ENCODE measurements at regions not wholly inside any gene's neighbourhood (a gene's known extent, or its start where the extent isn't known, plus 50 kb on each side); places are given as distances from the start of the nearest gene placed in this dataset.
"Not testable (repeated sequence)": the region's sequence is repeated elsewhere in the genome, so short reads cannot be mapped to it uniquely, and the experiment has no call there.

DNA sequence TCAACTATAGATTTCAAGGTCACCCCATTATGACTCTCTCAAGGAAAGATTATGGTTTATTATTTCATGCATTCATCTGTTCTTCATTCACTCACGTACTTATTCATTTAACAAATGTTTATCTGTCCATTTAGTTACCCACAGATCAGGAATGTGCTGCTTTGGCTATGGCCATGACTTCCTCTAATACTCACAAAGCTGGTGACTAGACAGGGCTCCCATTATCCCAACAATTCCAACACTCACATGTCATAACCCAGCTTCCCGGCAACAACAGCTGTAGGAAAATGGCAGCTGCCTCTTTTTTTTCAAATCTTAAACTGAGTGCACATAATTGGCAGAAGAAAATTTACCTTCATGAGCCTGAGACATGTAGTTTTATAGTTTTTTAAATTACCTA, 190.8 kb upstream of the CCDC196 start:
- H3K27me3 ChIP-seq (ENCODE audit: control insufficient read depth, insufficient read depth, low read length), result no peaks in the 10 kb centered on the region
- no peaks in the 10 kb centered on the region for H3K36me3 ChIP-seq (replicated peaks; ENCODE audit: control insufficient read depth, insufficient read depth, low read length)
- H3K4me3 ChIP-seq (ENCODE audit: insufficient read depth, low read depth, low read length), result no peak overlapping the region
- DNase-seq, result no peak

DNA sequence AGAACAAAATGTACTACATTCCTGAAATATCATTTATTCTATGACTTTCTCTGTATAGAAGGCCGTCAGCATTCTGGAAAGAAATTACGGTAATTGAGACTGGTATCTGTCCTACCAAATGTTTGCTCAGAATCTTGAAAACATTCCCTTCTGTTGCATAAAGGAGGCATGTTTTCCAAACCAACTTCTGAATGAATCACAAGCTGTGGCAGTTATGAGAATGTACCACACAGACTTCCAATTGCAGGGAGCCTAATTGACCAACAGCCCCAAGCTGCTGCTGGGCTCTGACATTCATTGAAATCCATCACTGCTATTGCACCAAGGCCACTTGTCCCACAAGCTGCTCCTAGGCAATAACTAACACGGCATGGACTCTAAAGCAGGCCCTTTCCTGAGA, 185.3 kb upstream of the CCDC196 start:
- DNase-seq, result no peak
- no peaks in the 10 kb centered on the region for H3K27me3 ChIP-seq (ENCODE audit: control insufficient read depth, insufficient read depth, low read length)
- H3K36me3 ChIP-seq (replicated peaks; ENCODE audit: control insufficient read depth, insufficient read depth, low read length), result no peaks in the 10 kb centered on the region
- no peak overlapping the region for H3K4me3 ChIP-seq (ENCODE audit: insufficient read depth, low read depth, low read length)

DNA sequence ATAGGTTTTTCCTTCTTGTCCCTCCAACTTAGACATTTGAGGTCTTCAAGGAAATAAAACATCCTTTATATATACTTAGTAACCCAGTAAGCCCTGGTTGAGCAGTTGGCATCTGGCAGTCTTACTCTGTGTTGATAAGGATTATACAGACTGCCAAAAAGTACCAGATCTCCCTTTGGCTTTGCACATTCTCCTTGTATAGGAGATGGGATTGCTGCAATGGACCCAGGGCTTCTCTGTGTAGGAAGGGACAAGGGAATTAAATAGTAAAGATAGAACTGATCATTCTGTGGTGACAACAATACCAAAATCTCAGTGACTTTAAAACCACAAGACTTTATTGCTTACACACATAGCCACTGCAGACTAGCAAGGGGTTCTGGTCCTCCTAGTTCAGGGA, 180.1 kb upstream of the CCDC196 start:
- H3K4me3 ChIP-seq (ENCODE audit: insufficient read depth, low read depth, low read length), result no peak overlapping the region
- DNase-seq, result no peak
- no peaks in the 10 kb centered on the region for H3K27me3 ChIP-seq (ENCODE audit: control insufficient read depth, insufficient read depth, low read length)
- H3K36me3 ChIP-seq (replicated peaks; ENCODE audit: control insufficient read depth, insufficient read depth, low read length), result no peaks in the 10 kb centered on the region

- H3K27me3 ChIP-seq (ENCODE audit: control insufficient read depth, insufficient read depth, low read length), result no peaks in the 10 kb centered on the region
- no peak for DNase-seq
- no peak overlapping the region for H3K4me3 ChIP-seq (ENCODE audit: insufficient read depth, low read depth, low read length)
- H3K36me3 ChIP-seq (replicated peaks; ENCODE audit: control insufficient read depth, insufficient read depth, low read length), result no peaks in the 10 kb centered on the region
Observed at GRCh38 chr14:66311058-66311457, 175.1 kb upstream of the CCDC196 start.

DNA sequence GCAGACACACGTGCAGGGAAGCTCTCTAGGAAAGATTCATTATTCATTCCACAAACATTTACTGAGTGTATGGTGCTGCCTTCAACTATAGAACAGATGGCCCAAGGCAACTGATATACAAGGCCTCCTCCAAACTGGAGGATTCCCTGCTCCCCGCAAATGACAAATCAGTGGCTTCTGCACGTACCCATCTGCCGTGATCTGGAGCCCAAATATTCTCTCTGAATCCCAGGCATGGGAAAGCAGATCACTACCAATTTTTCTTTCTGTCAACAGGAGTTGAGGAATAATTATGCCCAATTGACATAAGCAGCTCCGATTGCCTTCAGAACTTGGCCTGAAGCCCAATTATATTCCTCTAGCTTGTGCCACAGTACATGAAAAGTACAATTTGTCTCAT, 174.2 kb upstream of the CCDC196 start:
- no peak for DNase-seq
- Histone ChIP-seq H3K4me3 (ENCODE audit: insufficient read depth, low read depth, low read length) (no peak overlapping the region), H3K36me3 (replicated peaks; ENCODE audit: control insufficient read depth, insufficient read depth, low read length) (no peaks in the 10 kb centered on the region), H3K27me3 (ENCODE audit: control insufficient read depth, insufficient read depth, low read length) (no peaks in the 10 kb centered on the region)

- Histone ChIP-seq H3K27me3 (ENCODE audit: control insufficient read depth, insufficient read depth, low read length) (no peaks in the 10 kb centered on the region), H3K4me3 (ENCODE audit: insufficient read depth, low read depth, low read length) (no peak overlapping the region), H3K36me3 (replicated peaks; ENCODE audit: control insufficient read depth, insufficient read depth, low read length) (no peaks in the 10 kb centered on the region)
- no peak for DNase-seq
Observed at GRCh38 chr14:66312451-66312850, 173.7 kb upstream of the CCDC196 start.

DNA sequence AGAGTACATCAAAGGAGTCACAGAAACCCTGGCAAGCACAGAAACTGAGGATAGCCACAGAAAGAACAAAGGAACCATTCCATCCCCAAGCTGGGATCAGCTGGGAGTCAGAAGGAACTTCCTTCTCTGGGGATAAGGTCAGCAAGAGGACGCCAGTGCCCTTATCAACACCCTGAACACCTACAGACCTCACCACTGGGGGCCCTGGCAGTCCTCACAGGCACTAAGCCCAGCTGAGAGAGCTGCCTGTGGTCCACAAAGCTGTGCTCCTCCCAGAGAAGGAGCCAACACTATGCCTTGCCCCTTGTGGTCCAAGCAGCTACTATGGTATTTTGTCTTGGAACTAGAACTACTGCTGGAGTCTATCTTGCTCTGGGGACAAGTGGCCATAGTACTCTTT, 171.1 kb upstream of the CCDC196 start:
- H3K27me3 ChIP-seq (ENCODE audit: control insufficient read depth, insufficient read depth, low read length), result no peaks in the 10 kb centered on the region
- DNase-seq, result no peak
- H3K36me3 ChIP-seq (replicated peaks; ENCODE audit: control insufficient read depth, insufficient read depth, low read length), result no peaks in the 10 kb centered on the region
- H3K4me3 ChIP-seq (ENCODE audit: insufficient read depth, low read depth, low read length), result no peak overlapping the region

DNA sequence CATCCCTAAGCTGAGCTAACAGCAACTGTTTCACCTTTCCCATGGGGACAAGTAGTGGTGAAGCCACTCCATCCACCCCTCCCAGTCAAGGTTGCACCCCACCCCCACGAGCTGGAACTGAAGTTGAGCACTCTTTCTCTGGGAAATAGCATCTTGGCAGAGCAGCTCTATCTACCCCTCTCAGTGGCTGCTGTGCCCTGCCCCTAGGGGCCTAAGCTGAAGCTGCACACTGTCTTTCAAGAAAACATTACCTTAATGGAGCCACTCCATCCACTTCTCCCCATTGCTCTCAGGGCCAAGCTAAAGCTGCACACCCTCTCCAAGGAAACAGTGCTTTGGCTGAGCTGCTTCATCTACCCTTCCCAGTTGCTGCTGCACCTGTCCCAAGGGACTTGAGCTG, 170.6 kb upstream of the CCDC196 start:
- Histone ChIP-seq H3K27me3 (ENCODE audit: control insufficient read depth, insufficient read depth, low read length) (no peaks in the 10 kb centered on the region), H3K36me3 (replicated peaks; ENCODE audit: control insufficient read depth, insufficient read depth, low read length) (no peaks in the 10 kb centered on the region), H3K4me3 (ENCODE audit: insufficient read depth, low read depth, low read length) (no peak overlapping the region)
- DNase-seq, result peak; percentile 10

- no peaks in the 10 kb centered on the region for H3K36me3 ChIP-seq (replicated peaks; ENCODE audit: control insufficient read depth, insufficient read depth, low read length)
- H3K4me3 ChIP-seq (ENCODE audit: insufficient read depth, low read depth, low read length), result no peak overlapping the region
- H3K27me3 ChIP-seq (ENCODE audit: control insufficient read depth, insufficient read depth, low read length), result no peaks in the 10 kb centered on the region
- DNase-seq, result no peak
Observed at GRCh38 chr14:66322564-66322963, 163.6 kb upstream of the CCDC196 start.

- H3K4me3 ChIP-seq (ENCODE audit: insufficient read depth, low read depth, low read length), result no peak overlapping the region
- no peak for DNase-seq
- no peaks in the 10 kb centered on the region for H3K36me3 ChIP-seq (replicated peaks; ENCODE audit: control insufficient read depth, insufficient read depth, low read length)
- no peaks in the 10 kb centered on the region for H3K27me3 ChIP-seq (ENCODE audit: control insufficient read depth, insufficient read depth, low read length)
Observed at GRCh38 chr14:66330228-66330627, 155.9 kb upstream of the CCDC196 start.

DNA sequence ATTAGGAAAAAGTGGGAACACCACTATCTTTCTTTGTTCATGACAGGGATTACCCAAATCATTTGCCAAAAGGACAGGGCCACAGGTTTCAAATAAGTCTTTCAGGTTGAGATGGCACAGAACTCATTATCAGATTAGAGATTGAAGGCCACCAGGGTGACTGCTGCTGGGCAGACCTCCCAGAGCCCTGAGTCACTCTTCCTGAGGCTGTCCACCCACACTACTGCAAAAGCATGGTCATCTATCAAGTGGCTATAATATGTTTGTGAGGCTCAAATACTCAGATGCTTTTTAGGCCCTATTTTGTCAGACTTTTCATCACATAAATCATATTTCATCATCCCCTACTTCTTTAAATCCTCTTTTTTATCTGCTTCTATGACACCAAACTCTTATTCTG, 155.3 kb upstream of the CCDC196 start:
- Histone ChIP-seq H3K27me3 (ENCODE audit: control insufficient read depth, insufficient read depth, low read length) (no peaks in the 10 kb centered on the region), H3K4me3 (ENCODE audit: insufficient read depth, low read depth, low read length) (no peak overlapping the region), H3K36me3 (replicated peaks; ENCODE audit: control insufficient read depth, insufficient read depth, low read length) (no peaks in the 10 kb centered on the region)
- DNase-seq, result no peak

DNA sequence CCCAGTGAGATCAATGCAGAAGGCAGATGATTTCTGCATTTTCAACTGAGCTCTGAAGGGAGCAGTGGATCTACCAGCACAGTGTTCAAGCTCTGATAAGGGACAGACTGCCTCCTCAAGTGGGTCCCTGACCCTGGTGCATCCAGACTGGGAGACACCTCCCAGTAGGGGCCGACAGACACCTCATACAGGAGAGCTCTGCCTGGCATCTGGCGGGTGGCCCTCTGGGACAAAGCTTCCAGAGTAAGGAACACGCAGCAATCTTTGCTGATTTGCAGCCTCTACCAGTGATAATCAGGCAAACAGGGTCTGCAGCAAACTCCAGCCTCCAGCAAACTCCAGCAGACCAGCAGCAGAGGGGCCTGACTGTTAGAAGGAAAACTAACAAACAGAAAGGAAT, 152.9 kb upstream of the CCDC196 start:
- H3K36me3 ChIP-seq (replicated peaks; ENCODE audit: control insufficient read depth, insufficient read depth, low read length); H3K4me3 ChIP-seq (ENCODE audit: insufficient read depth, low read depth, low read length); DNase-seq; H3K27me3 ChIP-seq (ENCODE audit: control insufficient read depth, insufficient read depth, low read length): not testable (repeated sequence)

DNA sequence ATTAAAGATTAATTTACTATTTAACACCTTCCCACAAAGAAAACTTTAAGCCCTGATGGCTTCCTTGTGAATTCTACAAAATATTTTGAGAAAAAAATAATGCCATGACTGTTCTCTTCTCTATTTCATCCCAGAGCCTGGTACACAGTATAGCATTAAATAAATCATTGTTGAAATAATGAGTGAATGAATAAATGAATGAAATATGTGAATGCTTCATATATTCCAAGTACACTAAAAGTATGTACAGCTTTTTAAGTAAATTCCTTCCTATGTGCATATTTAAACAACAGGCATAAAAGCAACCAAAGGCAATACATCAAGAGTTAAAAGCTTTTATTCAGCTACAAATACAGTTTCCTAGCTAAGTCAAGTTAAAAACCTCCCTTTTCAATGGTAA, 144.9 kb upstream of the CCDC196 start:
- Histone ChIP-seq H3K36me3 (replicated peaks; ENCODE audit: control insufficient read depth, insufficient read depth, low read length) (no peaks in the 10 kb centered on the region), H3K27me3 (ENCODE audit: control insufficient read depth, insufficient read depth, low read length) (no peaks in the 10 kb centered on the region), H3K4me3 (ENCODE audit: insufficient read depth, low read depth, low read length) (no peak overlapping the region)
- DNase-seq, result no peak

DNA sequence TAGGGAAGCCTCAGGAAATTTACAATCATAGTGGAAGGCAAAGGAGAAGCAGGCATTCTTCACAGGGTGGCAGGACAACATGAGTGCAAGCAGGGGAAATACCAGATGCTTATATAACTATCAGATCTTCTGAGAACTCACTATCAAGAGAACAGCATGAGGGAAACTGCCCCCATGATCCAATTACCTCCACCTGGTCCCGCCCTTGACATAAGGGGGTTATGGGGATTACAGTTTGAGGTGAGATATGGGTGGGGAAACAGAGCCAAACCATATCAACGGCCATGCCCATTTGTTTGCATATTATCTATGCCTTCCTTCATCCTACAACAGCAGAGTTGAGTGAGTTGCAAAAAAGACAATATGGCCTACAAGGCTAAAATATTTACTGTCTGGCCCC, 140.2 kb upstream of the CCDC196 start:
- Histone ChIP-seq H3K4me3 (ENCODE audit: insufficient read depth, low read depth, low read length) (no peak overlapping the region), H3K36me3 (replicated peaks; ENCODE audit: control insufficient read depth, insufficient read depth, low read length) (no peaks in the 10 kb centered on the region), H3K27me3 (ENCODE audit: control insufficient read depth, insufficient read depth, low read length) (no peaks in the 10 kb centered on the region)
- DNase-seq, result no peak

DNA sequence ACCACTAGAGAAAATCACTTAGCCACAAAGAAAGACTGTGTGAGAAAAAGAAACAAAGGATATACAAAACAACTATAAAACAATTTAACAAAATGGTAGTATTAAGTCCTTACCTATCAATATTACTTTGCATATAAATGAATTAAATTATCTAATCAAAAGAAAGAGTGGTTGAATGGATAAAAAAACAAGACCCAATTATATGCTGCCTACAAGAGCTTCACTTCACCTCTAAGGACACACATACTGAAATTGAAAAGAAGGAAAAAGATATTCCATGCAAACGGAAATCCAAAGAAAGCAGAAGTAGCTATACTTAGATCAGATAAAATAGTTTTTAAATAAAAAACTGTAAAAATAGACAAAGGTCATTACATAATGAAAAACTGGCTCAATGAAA, 134.9 kb upstream of the CCDC196 start:
- Histone ChIP-seq H3K36me3 (replicated peaks; ENCODE audit: control insufficient read depth, insufficient read depth, low read length) (no peaks in the 10 kb centered on the region), H3K4me3 (ENCODE audit: insufficient read depth, low read depth, low read length) (no peak overlapping the region), H3K27me3 (ENCODE audit: control insufficient read depth, insufficient read depth, low read length) (no peaks in the 10 kb centered on the region)
- DNase-seq, result no peak

GRCh38 chr14:66359500-66359899, 126.7 kb upstream of the CCDC196 start:
- no peaks in the 10 kb centered on the region for H3K36me3 ChIP-seq (replicated peaks; ENCODE audit: control insufficient read depth, insufficient read depth, low read length)
- H3K4me3 ChIP-seq (ENCODE audit: insufficient read depth, low read depth, low read length), result no peak overlapping the region
- H3K27me3 ChIP-seq (ENCODE audit: control insufficient read depth, insufficient read depth, low read length), result no peaks in the 10 kb centered on the region; the same call in none of the 2 replicates
- peak; percentile 26 for DNase-seq

Data from H7 (cell line).